Spinal cord (tissue), 9 donors: ENCODE measurements at regions not wholly inside any gene's neighbourhood (a gene's known extent, or its start where the extent isn't known, plus 50 kb on each side); places are given as distances from the start of the nearest gene placed in this dataset.

ENCODE experiments used
- DNase-seq, 6 donors: peaks; one replicate each; pipeline versions ENCODE4 v3.0.0 to v3.0.0-alpha.2; 2013 to 2015; ENCODE audit warnings: low spot score in 6 of 6, low read depth in 4 of 6
- H3K27ac ChIP-seq: one replicate; pipeline ENCODE4 v1.5.1; 2013; ENCODE audit warnings: low read depth, low read length, control low read depth
- H3K27me3 ChIP-seq: one replicate; pipeline ENCODE4 v1.6.1; 2013; ENCODE audit warnings: low read length; ENCODE audit not compliant: control insufficient read depth, insufficient read depth
- H3K36me3 ChIP-seq: one replicate; pipeline ENCODE4 v1.6.1; 2013; ENCODE audit warnings: low read length; ENCODE audit not compliant: control insufficient read depth, insufficient read depth
- H3K4me1 ChIP-seq: one replicate; pipeline ENCODE4 v1.6.1; 2013; ENCODE audit warnings: low read length; ENCODE audit not compliant: control insufficient read depth, insufficient read depth
- H3K4me3 ChIP-seq: one replicate; pipeline ENCODE4 v1.5.1; 2013; ENCODE audit warnings: low read depth, low read length, control low read depth
- H3K9me3 ChIP-seq: one replicate; pipeline ENCODE4 v1.6.1; 2013; ENCODE audit warnings: low read length; ENCODE audit not compliant: control insufficient read depth, insufficient read depth
- WGBS: methylation state at CpG from one replicate; pipeline ENCODE4 v1.1.5; 2013; ENCODE audit warnings: missing lambda C conversion rate; ENCODE audit not compliant: insufficient coverage; 5-methylcytosine and 5-hydroxymethylcytosine counted together
- donor health status: healthy.

DNA sequence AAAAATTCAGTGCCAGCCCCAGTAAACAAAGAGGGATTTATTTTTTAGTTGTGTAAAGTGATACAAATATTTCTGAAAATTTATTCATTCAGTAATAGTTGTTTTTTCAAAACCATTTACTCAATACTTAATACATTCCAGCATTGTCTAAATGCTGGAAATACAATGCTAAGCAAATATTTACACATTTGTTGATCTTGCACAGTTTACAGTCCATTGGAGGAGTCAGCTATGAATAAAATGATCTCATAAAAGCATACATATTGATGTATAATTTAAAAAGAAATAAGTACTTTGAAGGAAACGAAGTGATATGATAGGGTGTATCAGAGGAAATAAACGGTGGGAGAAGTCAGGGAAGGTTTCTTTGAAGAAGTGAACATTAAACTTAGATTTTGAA, 1942.1 kb upstream of the ADGRL3 start:
- WGBS, result no CpG with 5 or more reads among the region's 2 CpGs
- Histone ChIP-seq H3K27ac (no peak overlapping the region), H3K4me1 (no peaks in the 10 kb centered on the region), H3K27me3 (no peaks in the 10 kb centered on the region), H3K9me3 (no peaks in the 10 kb centered on the region), H3K36me3 (no peaks in the 10 kb centered on the region), H3K4me3 (no peak overlapping the region)
- no peak for DNase-seq

DNA sequence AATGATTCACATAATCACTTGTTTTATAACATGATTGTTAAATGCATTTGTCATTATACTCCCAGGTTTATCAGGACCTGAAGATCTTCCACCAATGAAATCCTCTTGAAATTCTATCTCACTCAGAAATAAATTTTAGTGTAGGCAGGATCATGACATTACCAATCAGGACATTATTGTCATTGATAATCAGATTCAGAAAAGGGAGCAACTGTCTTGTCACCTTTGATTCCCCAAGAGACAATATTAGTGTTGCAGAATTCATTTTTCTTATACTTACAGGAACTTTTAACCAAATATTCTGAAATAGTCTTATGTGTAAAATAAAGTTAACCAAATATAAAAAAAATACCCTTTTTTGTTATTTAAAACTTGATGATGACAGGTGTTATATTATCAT, 1892.5 kb upstream of the ADGRL3 start:
- Histone ChIP-seq H3K4me3 (no peak overlapping the region), H3K9me3 (no peaks in the 10 kb centered on the region), H3K36me3 (no peaks in the 10 kb centered on the region), H3K4me1 (no peaks in the 10 kb centered on the region), H3K27ac (no peak overlapping the region), H3K27me3 (no peaks in the 10 kb centered on the region)
- no peak for DNase-seq

DNA sequence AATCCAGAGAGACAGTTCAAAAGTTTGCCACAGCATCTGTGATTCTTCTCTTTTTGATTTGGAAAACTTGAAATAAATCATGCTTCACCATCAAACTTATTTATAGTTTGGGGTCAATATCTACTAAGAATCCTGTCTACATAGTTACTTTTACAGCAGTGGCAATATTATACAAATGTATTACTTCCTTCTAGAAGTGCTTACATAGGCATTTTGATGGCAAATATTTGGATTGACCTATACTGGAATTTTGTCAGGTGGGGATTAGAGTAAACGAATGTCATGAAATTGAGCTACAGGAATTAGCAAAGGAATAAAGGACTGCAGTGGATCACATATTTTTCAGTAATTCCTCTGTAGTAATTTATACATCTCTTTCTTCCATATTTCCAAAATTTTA, 1885.5 kb upstream of the ADGRL3 start:
- H3K36me3 ChIP-seq, result no peaks in the 10 kb centered on the region
- DNase-seq, result no peak

GRCh38 chr4:59339631-59340030, 1860.5 kb upstream of the ADGRL3 start:
- Histone ChIP-seq H3K36me3 (no peaks in the 10 kb centered on the region), H3K4me3 (no peak overlapping the region), H3K27me3 (no peaks in the 10 kb centered on the region), H3K27ac (no peak overlapping the region), H3K4me1 (no peaks in the 10 kb centered on the region), H3K9me3 (no peaks in the 10 kb centered on the region)
- DNase-seq, result peak in 4 of 6 donors; percentile 1 to 34 (median 13)

More for the DNA sequence above, 1885.5 kb upstream of the ADGRL3 start:
- H3K27me3 ChIP-seq, result no peaks in the 10 kb centered on the region
- H3K27ac ChIP-seq, result no peak overlapping the region
- H3K4me1 ChIP-seq, result no peaks in the 10 kb centered on the region
- WGBS, result no CpG with 5 or more reads among the region's 1 CpG
- H3K9me3 ChIP-seq, result no peaks in the 10 kb centered on the region
- H3K4me3 ChIP-seq, result no peak overlapping the region

DNA sequence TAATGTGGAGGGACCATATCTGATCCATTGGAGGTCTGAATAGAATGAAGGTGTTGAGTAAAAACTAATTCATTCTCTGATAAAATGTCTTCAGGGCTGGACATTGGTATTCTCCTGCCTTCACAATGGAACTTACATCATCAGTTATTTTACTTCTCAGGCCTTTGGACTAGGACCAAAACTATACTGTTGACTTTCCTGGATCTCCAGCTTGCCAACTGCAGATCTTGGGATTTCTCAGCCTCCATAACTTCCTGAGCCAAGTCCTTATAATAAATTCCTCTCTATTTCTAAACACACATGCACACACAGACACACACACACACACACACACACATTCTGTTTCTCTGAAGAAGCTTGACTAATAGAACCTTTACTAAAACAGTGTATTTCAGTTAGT, 1858.6 kb upstream of the ADGRL3 start:
- H3K36me3 ChIP-seq, result no peaks in the 10 kb centered on the region
- H3K27ac ChIP-seq, result no peak overlapping the region
- DNase-seq, result no peak

GRCh38 chr4:59348949-59349348, 1851.2 kb upstream of the ADGRL3 start:
- no peak overlapping the region for H3K27ac ChIP-seq
- DNase-seq, result no peak
- no peaks in the 10 kb centered on the region for H3K36me3 ChIP-seq
- no peaks in the 10 kb centered on the region for H3K4me1 ChIP-seq
- H3K27me3 ChIP-seq, result no peaks in the 10 kb centered on the region
- no peaks in the 10 kb centered on the region for H3K9me3 ChIP-seq
- no peak overlapping the region for H3K4me3 ChIP-seq

More for the DNA sequence above, 1858.6 kb upstream of the ADGRL3 start:
- Histone ChIP-seq H3K4me1 (no peaks in the 10 kb centered on the region), H3K9me3 (no peaks in the 10 kb centered on the region), H3K27me3 (no peaks in the 10 kb centered on the region), H3K4me3 (no peak overlapping the region)

DNA sequence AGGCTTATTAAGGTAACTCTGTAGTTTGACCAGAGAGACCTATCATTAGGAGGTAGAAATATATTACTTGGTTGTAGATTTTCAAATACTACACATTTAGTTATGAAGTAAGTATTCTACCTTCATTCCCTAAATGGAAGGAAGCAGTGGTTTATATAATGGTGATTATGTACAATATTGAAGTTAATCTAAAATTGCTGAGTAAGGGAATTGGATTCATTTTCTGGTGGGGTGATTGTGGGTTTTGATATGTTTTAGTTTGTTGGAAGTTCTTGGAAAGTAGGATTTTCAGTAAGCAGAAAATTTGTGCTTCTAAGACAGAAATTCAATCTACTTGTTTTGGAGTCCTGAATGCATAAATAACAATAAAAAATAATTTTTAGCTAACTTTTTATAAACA, 1830.9 kb upstream of the ADGRL3 start:
- H3K27ac ChIP-seq, result no peak overlapping the region
- no peaks in the 10 kb centered on the region for H3K27me3 ChIP-seq
- no peak for DNase-seq

GRCh38 chr4:59374416-59374815, 1825.7 kb upstream of the ADGRL3 start:
- no peak overlapping the region for H3K4me3 ChIP-seq
- no peaks in the 10 kb centered on the region for H3K36me3 ChIP-seq
- no peaks in the 10 kb centered on the region for H3K9me3 ChIP-seq
- 92% methylated on average over 2 of the region's 3 CpGs for WGBS
- H3K27ac ChIP-seq, result no peak overlapping the region
- no peaks in the 10 kb centered on the region for H3K27me3 ChIP-seq
- H3K4me1 ChIP-seq, result no peaks in the 10 kb centered on the region
- DNase-seq, result no peak

More for the DNA sequence above, 1830.9 kb upstream of the ADGRL3 start:
- Histone ChIP-seq H3K4me1 (no peaks in the 10 kb centered on the region), H3K36me3 (no peaks in the 10 kb centered on the region), H3K4me3 (no peak overlapping the region), H3K9me3 (no peaks in the 10 kb centered on the region)

GRCh38 chr4:59380841-59381366, 1819.2 kb upstream of the ADGRL3 start:
- Histone ChIP-seq H3K27me3 (no peaks in the 10 kb centered on the region), H3K36me3 (no peaks in the 10 kb centered on the region), H3K4me1 (no peaks in the 10 kb centered on the region), H3K9me3 (no peaks in the 10 kb centered on the region), H3K27ac (no peak overlapping the region), H3K4me3 (no peak overlapping the region)
- no CpG with 5 or more reads among the region's 2 CpGs for WGBS
- no peak for DNase-seq

DNA sequence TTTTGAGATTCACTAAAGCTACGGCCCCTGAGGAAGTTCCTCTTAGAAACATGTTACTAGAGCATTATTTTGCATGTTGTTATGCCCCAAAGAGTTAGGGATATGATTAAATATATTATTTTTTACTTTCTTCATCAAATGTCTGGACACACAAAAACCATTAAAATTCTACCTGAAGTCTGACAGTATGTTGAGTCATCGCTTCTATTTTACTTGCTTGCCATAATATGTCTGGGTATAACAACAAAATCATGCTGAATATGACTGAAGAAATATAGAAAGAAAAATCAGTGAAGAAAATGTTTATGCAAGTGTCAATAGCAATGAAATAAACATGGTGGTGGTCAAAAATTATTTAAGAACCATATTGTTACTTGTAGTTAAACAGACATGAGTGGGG, 1818.5 kb upstream of the ADGRL3 start:
- H3K27me3 ChIP-seq, result no peaks in the 10 kb centered on the region
- DNase-seq, result no peak
- no peaks in the 10 kb centered on the region for H3K9me3 ChIP-seq
- H3K4me1 ChIP-seq, result no peaks in the 10 kb centered on the region
- H3K27ac ChIP-seq, result no peak overlapping the region
- no peak overlapping the region for H3K4me3 ChIP-seq
- WGBS, result no CpG with 5 or more reads among the region's 2 CpGs
- H3K36me3 ChIP-seq, result no peaks in the 10 kb centered on the region
